Activated naive CD4-positive, alpha-beta T cell treated with Interleukin-2 at 50 U/mL for 16 hours (primary cell): ENCODE measurements at regions not wholly inside any gene's neighbourhood (a gene's known extent, or its start where the extent isn't known, plus 50 kb on each side); places are given as distances from the start of the nearest gene placed in this dataset.
"Not testable (repeated sequence)": the region's sequence is repeated elsewhere in the genome, so short reads cannot be mapped to it uniquely, and the experiment has no call there.

Experiments used
- DNase-seq: peaks from one replicate; pipeline ENCODE4 v3.0.0-alpha.2; 2020

DNA sequence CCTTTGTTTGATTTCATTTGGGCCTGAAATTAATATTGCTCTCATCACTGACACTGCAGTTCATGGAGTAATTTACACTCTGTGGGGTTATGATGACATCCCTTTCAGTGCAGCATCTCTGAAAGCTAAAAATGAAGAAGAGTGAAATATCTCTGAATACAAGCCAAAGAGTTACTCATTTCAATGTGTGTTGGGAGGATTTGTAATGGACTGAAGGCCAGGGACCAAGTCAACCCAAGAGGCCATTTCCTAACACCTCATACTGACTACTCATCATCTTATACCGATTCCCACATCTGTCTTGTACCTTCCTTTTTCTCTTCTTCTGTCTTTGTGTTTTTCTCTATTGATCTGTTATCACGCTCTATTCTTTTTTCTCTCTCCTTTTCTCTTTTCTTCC lies 374.4 kb upstream of the FRG1 start:
- DNase-seq: not testable (repeated sequence)

- DNase-seq: not testable (repeated sequence)
Observed at GRCh38 chr4:189566900-189567299, 373.8 kb upstream of the FRG1 start.

- not testable (repeated sequence) for DNase-seq
Observed at GRCh38 chr4:189579645-189580044, 361.0 kb upstream of the FRG1 start.

DNA sequence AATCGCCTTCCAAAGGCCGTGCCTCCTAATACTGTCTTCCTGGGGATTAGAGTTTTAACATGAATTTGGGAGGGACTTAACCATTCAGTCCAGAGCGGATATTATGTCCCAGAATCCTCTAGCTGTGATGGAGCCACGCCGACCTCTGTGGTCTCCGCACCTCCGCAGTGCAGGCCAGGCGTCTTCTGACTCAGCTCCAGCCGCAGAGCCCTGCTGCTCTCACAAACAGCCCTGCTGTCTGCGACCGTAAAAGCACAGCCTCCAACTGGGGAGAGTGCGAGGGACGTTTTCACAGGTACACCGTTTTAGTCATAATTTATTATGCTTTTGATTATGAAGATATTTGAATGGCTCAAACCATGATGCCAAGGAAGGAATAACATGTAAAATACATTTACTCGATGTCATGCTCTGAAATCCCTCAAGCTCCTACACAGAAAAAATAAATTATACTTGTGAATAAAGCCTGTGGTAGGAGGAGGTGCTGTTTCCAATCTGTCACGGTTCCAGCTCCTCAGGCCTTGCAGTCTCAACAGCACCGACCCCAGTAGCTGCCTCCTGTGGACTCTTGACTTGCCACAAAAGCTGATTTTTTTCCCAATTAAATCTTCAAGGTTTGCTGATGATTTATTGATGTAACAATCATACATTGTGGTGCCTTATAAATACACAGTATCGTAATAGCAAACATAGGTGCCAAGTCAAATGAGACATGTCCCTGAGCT lies 353.6 kb upstream of the FRG1 start:
- not testable (repeated sequence) for DNase-seq

DNA sequence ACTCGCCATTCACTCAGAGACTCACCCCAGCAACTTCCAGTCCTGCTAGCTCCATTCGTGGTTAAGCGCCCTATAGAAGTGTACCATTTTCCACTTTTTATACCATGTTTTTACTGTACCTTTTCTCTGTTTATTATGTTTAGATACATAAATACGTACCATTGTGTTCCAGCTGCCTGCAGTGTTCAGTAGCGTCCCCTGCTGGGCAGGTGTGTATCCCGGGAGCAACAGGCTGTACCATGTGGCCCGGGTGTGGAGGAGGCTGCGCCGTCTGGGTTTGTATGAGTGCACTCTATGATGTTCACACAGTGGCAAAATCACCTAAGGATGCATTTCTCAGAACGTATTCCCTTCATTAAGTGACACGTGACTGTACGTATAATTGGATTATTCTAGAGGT lies 351.5 kb upstream of the FRG1 start:
- DNase-seq: not testable (repeated sequence)

- no peak for DNase-seq
Observed at GRCh38 chr4:189592890-189593289, 347.8 kb upstream of the FRG1 start.

DNA sequence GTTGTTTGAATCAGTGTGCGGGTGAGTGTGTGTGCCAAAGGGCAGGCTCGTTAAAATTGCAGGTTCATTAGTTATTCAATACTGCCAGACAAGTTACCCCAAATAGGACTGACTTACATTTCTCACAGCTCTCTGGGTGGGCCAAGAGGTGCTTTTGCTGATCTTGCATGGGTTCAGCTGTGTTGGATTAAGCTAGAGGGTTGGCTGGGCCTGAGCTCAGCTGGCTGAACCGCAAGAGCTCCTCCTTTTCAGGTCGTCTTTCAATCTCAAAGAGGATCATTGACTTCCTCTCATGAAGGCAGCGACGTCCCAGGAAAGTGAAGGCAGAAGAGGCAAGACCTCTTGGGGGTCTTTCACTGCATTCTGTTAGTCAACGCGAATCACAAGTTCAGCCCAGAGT lies 343.3 kb upstream of the FRG1 start:
- no peak for DNase-seq

DNA sequence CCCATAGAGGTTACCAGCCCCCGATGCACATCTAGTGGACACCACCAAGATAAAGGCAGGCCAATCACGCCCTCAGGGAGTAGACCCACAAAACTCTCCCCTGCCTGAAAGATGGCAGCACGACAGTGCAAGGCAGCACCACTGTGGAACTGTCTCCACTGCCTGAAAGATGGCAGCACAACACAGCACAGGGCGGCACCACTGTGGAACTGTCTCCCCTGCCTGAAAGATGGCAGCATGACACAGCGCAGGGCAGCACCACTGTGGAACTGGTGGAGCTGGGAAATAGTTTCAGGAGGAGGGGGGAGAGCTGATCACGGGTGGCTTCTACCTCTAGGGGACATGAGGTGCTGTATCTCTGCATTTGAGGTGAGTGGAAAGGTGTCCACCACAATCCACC lies 340.4 kb upstream of the FRG1 start:
- no peak for DNase-seq

DNA sequence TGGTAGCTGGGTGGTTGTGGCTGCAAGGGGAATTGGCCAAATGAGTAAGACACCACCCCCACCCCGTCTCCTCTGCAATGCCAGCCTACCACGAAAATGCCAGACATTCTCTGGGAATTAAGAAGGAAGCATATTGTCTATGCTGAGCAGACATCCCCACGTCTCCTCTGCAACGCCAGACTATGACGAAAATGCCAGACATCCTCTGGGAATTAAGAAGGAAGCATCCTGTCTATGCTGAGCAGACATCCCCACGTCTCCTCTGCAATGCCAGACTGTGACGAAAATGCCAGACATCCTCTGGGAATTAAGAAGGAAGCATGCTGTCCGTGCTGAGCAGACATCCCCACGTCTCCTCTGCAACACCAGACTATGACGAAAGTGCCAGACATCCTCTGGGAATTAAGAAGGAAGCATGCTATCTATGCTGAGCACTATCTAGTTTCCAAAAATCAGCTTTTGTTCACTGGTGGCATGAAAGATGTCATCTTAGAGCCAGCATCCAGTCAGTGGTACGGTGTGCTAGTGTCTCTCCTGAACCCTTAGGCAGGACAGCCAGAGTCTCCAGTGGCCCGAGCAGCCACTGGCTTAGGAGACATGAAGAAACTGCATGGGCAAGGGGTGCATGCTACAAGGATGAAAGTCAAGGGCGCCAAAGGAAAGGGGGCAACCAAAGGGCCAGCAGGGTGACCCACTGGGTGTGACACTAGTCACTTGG lies 339.8 kb upstream of the FRG1 start:
- no peak for DNase-seq

DNA sequence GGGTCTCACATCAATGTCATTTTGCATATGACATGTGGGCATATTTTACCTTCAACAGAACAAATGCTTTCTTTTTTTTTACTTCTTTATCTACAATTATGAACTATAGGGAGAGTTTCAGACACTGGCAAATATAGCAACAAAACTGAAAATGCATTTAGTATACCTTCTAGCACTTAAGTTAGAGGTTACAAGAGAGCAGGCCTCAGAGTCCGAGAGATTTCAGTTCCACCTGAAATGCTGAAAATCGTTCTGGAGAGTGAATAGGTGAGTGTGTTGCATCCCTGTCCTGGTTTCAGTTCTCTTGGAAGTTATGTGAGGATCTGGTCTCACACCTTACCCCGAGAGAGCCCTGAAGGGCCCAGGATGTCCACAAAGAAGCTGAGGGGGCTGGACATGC lies 337.8 kb upstream of the FRG1 start:
- DNase-seq: not testable (repeated sequence)

- DNase-seq: not testable (repeated sequence)
Observed at GRCh38 chr4:189610571-189610970, 330.1 kb upstream of the FRG1 start.

GRCh38 chr4:189613207-189613606 lies 327.5 kb upstream of the FRG1 start:
- no peak for DNase-seq

GRCh38 chr4:189615217-189615663 lies 325.4 kb upstream of the FRG1 start:
- DNase-seq: no peak

GRCh38 chr4:189617741-189618140 lies 322.9 kb upstream of the FRG1 start:
- DNase-seq: not testable (repeated sequence)

- DNase-seq: not testable (repeated sequence)
Observed at GRCh38 chr4:189619441-189620250, 321.0 kb upstream of the FRG1 start.

DNA sequence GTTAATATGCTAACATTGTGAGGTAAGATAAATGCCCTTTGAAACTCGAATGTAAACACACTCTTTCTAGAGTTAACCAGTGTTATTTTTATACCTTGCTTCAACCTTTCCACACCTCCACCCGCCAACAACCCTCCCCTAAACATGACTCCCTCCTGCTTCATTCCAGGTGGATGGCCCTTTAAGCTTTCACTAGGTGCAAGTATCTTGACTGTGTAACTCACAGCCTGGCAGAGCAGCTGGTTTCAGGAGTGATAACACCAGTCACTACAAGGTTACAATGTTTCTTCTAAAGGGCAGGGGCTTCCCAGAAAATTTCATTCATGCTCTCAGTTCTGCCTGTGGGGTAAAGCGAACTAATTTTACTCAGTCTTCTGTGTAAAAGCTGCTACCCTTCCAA lies 318.1 kb upstream of the FRG1 start:
- DNase-seq: not testable (repeated sequence)

GRCh38 chr4:189627041-189627440 lies 313.6 kb upstream of the FRG1 start:
- not testable (repeated sequence) for DNase-seq

DNA sequence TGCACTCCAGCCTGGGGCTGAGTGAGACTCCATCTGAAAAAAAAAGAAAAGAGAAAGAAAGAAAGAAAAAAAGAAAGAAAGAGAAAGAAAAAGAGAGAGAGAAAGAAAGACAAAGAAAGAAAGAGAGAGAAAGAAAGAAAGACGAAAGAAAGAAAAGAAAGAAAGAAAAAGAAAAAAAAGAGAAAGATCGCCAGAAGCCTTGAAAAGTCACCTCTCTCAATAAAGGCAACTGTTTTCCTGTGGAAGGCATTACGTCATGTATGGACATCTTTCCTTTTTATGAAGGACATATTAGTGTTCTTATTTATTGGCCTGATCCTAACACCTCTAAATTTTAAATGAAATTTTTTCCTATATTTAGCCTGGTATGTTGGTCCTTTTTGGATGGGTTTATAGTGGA lies 310.9 kb upstream of the FRG1 start:
- DNase-seq: not testable (repeated sequence)

DNA sequence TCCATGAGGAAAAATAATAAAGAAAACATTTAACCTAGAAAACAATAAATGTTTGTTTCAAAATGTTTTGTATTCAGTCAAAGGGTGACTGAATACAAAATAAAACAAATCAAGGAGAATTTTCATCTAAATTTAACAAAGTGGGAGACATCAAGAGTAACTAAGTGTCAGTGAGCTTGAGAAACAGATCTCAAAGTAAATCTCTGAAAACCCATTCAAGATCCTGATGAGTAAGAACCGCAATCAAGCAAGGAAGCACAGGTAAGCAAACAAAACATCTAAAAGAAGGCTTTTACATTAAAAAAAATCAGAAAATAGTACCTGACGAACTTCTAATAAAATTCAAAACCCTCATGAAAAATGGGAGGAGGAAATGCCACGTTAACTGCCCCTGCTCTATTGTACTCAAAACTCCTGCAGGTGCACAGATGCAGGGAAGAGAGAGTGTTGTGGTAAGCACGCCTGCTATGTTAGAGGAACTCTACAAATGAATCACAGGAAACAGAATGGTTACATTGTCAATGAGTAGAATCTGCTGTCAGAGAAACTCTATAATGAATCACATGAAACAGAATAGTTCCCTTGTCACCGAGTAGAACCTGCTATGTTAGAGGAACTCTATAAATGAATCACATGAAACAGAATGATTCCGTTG lies 309.6 kb upstream of the FRG1 start:
- not testable (repeated sequence) for DNase-seq

DNA sequence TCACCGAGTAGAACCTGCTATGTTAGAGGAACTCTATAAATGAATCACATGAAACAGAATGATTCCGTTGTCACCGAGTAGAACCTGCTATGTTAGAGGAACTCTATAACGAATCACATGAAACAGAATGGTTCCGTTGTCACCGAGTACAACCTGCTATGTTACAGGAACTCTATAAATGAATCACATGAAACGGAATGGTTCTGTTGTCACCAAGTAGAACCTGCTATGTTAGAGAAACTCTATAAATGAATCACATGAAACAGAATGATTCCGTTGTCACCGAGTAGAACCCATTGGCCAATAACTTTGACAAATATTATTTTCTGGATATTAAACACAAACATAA lies 309.1 kb upstream of the FRG1 start:
- not testable (repeated sequence) for DNase-seq

DNA sequence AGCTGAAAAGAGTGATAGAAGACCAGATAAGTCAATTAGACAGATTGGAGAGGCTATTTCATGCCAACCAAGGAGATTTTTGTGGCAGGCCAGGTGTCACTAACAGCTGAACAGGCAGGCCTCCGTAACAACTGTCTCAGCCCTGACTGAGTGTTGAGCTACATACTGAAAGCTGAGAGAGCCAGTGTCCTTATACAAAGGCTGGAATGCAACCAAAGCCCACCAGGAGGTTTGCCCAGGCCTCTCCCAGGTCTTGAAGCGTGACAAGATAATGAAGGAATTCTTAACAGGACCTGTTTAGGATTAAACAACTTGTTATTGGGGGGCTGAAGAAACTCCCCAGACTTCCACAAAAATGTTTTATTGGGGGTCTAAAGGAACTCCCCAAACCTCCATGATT lies 290.2 kb upstream of the FRG1 start:
- not testable (repeated sequence) for DNase-seq

DNA sequence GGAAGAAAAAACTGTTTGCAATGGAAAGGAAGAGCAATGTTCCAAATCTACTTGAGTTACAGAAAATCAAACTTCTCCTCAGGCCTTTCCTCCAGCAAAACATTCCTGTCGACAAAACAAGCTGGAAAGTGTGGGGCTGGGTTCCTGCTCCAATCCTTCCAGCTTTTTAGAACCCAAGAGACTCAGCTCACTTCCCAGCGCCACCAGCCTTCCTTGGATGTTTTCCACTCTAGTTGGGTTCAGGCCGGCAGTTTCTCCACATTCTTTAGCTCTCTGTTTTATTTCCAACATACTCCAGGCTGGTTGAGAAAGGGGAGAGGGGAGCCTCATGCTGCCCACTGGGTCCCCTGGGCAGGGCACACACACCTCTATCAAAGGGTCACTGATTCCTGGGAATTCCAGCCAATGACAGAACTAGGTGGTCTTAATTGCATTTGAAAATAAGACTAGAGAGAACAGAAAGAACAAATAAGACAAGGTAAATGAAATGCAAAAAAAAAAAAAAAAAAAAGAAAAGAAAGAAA lies 287.5 kb upstream of the FRG1 start:
- not testable (repeated sequence) for DNase-seq

DNA sequence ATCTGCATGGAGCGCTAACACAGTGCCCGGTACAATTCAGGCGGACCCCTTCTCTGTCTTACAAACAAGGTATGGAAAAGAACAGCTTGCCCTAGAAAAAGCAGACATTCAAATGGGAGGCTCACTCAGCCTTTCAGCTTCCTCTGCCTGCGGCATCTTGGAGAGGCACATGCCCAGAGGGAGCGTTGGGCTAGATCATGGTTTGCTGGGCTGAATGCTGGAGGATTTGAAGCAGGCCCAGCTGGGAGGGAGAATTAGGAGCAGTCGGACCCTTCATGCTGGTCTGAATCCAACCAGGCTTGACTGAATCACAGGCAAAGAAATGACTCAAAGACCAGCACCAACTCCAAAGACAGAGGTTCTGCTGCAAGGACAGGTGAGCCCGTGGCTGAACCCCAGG lies 286.7 kb upstream of the FRG1 start:
- DNase-seq: not testable (repeated sequence)
